Parathyroid adenoma (tissue), 2 donors: ENCODE measurements at regions not wholly inside any gene's neighbourhood (a gene's known extent, or its start where the extent isn't known, plus 50 kb on each side); places are given as distances from the start of the nearest gene placed in this dataset.

ENCODE experiments used
- H2AFZ ChIP-seq: fragments of 300-600 bp; sonication (generic); one replicate; pipeline ENCODE4 v1.7.0; 2017; ENCODE audit warnings: antibody characterized with exemption, mild to moderate bottlenecking
- H3K27ac ChIP-seq: fragments of 300-600 bp; sonication (generic); one replicate; pipeline ENCODE4 v1.7.0; 2017
- H3K27me3 ChIP-seq: fragments of 300-600 bp; sonication (generic); one replicate; pipeline ENCODE4 v1.7.0; 2017; ENCODE audit warnings: low read length; ENCODE audit not compliant: control insufficient read depth, insufficient read depth
- H3K36me3 ChIP-seq: fragments of 300-600 bp; sonication (generic); one replicate; pipeline ENCODE4 v1.7.0; 2017; ENCODE audit warnings: low read length; ENCODE audit not compliant: control insufficient read depth, insufficient read depth
- H3K4me1 ChIP-seq: fragments of 300-600 bp; sonication (generic); one replicate; pipeline ENCODE4 v1.7.0; 2017; ENCODE audit warnings: control low read depth
- H3K4me2 ChIP-seq: fragments of 300-600 bp; sonication (generic); one replicate; pipeline ENCODE4 v1.7.0; 2017; ENCODE audit warnings: low read length
- H3K4me3 ChIP-seq: fragments of 300-600 bp; sonication (generic); one replicate; pipeline ENCODE4 v1.7.0; 2017; ENCODE audit warnings: low read depth, low read length
- H3K79me2 ChIP-seq: fragments of 300-600 bp; sonication (generic); one replicate; pipeline ENCODE4 v1.7.0; 2017; ENCODE audit warnings: control low read depth
- H3K9ac ChIP-seq: fragments of 300-600 bp; sonication (generic); one replicate; pipeline ENCODE4 v1.7.0; 2017; ENCODE audit warnings: mild to moderate bottlenecking
- H3K9me3 ChIP-seq: fragments of 300-600 bp; sonication (generic); one replicate; pipeline ENCODE4 v1.7.0; 2017; ENCODE audit warnings: low read length; ENCODE audit not compliant: control insufficient read depth
- TF ChIP-seq, protein P1 (sequence below): fragments of 300-600 bp; sonication (generic); IDR thresholded peaks from one replicate; pipeline ENCODE4 v1.7.0; 2017; ENCODE audit warnings: antibody characterized with exemption, mild to moderate bottlenecking
- donor health status: primary hyperparathyroidism.

DNA sequence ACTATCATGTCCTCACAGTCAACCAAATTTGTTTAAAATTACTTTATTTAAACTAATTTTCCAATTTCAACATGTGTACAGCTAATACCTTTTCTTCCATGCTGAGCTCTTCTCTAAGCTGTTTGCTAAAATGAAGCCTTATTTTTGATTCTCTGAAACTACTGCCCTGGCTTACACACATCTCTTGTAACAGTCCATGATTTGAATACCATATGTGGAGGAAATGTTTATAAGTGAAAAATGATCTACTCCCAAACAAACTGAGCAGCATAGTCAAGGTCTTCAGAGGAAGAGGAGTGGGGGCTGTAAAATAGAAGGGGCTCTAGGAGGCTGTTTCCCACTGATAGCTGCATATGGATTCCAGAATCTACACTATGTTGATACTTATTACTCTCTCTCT, 188.7 kb downstream of the ANKRD50 start:
- no peak overlapping the region for H2AFZ ChIP-seq
- no peaks in the 10 kb centered on the region for H3K4me1 ChIP-seq
- no peaks in the 10 kb centered on the region for H3K79me2 ChIP-seq
- H3K27ac ChIP-seq: no peak overlapping the region
- H3K36me3 ChIP-seq: no peaks in the 10 kb centered on the region
- H3K4me3 ChIP-seq: no peak overlapping the region
- TF ChIP-seq, protein P1, sequence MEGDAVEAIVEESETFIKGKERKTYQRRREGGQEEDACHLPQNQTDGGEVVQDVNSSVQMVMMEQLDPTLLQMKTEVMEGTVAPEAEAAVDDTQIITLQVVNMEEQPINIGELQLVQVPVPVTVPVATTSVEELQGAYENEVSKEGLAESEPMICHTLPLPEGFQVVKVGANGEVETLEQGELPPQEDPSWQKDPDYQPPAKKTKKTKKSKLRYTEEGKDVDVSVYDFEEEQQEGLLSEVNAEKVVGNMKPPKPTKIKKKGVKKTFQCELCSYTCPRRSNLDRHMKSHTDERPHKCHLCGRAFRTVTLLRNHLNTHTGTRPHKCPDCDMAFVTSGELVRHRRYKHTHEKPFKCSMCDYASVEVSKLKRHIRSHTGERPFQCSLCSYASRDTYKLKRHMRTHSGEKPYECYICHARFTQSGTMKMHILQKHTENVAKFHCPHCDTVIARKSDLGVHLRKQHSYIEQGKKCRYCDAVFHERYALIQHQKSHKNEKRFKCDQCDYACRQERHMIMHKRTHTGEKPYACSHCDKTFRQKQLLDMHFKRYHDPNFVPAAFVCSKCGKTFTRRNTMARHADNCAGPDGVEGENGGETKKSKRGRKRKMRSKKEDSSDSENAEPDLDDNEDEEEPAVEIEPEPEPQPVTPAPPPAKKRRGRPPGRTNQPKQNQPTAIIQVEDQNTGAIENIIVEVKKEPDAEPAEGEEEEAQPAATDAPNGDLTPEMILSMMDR: no peak
- no peak overlapping the region for H3K4me2 ChIP-seq
- no peaks in the 10 kb centered on the region for H3K9me3 ChIP-seq
- no peaks in the 10 kb centered on the region for H3K27me3 ChIP-seq
- H3K9ac ChIP-seq: no peak overlapping the region

GRCh38 chr4:124525524-124525923, 187.0 kb downstream of the ANKRD50 start:
- H3K4me1 ChIP-seq: no peaks in the 10 kb centered on the region
- no peak overlapping the region for H3K4me2 ChIP-seq
- H3K36me3 ChIP-seq: no peaks in the 10 kb centered on the region
- H2AFZ ChIP-seq: no peak overlapping the region
- H3K9ac ChIP-seq: no peak overlapping the region
- no peak overlapping the region for H3K4me3 ChIP-seq
- no peaks in the 10 kb centered on the region for H3K9me3 ChIP-seq
- TF ChIP-seq, protein P1: no peak
- H3K27me3 ChIP-seq: no peaks in the 10 kb centered on the region
- H3K79me2 ChIP-seq: no peaks in the 10 kb centered on the region
- no peak overlapping the region for H3K27ac ChIP-seq

DNA sequence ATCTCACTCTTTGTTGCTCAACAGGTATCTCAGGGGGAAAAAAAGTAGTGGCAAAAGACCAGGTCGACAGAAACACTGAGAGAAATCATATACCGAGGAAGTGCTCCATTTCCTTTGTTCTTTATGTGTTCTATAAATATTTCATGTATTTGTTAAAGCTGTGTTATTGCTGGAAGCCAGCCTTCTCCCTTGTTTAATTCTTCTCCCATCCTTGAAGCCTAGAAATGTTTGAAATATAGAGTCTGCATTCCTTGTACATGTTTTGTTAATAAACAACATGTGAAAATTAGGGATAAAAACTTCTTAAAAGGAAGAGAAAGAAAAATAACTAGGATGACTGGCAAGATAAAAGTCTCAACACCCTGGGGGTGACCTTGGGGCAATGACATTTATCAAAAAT, 186.2 kb downstream of the ANKRD50 start:
- H3K27me3 ChIP-seq: no peaks in the 10 kb centered on the region
- H3K27ac ChIP-seq: no peak overlapping the region

GRCh38 chr4:124526769-124527168, 185.8 kb downstream of the ANKRD50 start:
- TF ChIP-seq, protein P1: no peak
- H3K9me3 ChIP-seq: no peaks in the 10 kb centered on the region
- H3K4me2 ChIP-seq: no peak overlapping the region
- H3K27ac ChIP-seq: no peak overlapping the region
- no peak overlapping the region for H3K9ac ChIP-seq
- H3K27me3 ChIP-seq: no peaks in the 10 kb centered on the region
- H3K36me3 ChIP-seq: no peaks in the 10 kb centered on the region
- no peaks in the 10 kb centered on the region for H3K79me2 ChIP-seq
- no peaks in the 10 kb centered on the region for H3K4me1 ChIP-seq
- H2AFZ ChIP-seq: no peak overlapping the region
- H3K4me3 ChIP-seq: no peak overlapping the region

More for the DNA sequence above, 186.2 kb downstream of the ANKRD50 start:
- TF ChIP-seq, protein P1: no peak
- Histone ChIP-seq H3K9me3 (no peaks in the 10 kb centered on the region), H3K4me3 (no peak overlapping the region), H3K4me1 (no peaks in the 10 kb centered on the region), H3K4me2 (no peak overlapping the region), H3K36me3 (no peaks in the 10 kb centered on the region), H3K9ac (no peak overlapping the region), H3K79me2 (no peaks in the 10 kb centered on the region), H2AFZ (no peak overlapping the region)

DNA sequence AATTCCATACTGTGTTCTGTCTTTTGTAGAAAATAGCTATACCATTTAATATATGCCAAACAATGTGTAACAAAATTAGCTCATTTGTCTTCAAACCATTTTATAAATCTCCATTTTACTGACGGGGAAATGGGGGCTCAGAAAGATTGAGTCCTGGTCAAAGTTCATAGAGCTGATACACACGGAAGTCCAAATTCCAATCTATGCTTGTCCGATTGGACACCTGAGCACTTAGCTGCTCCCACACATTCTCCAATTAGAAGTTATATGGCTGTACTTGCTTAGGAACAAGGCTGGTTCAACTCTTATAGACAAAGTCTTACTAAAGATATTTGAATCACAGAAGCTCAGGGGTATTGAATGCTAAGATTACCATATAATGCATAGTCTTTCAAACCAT, 185.2 kb downstream of the ANKRD50 start:
- Histone ChIP-seq H2AFZ (no peak overlapping the region), H3K36me3 (no peaks in the 10 kb centered on the region), H3K79me2 (no peaks in the 10 kb centered on the region)

More for the DNA sequence above, 185.2 kb downstream of the ANKRD50 start:
- no peak overlapping the region for H3K9ac ChIP-seq
- TF ChIP-seq, protein P1: no peak
- no peaks in the 10 kb centered on the region for H3K4me1 ChIP-seq
- H3K27ac ChIP-seq: no peak overlapping the region
- no peak overlapping the region for H3K4me2 ChIP-seq
- H3K4me3 ChIP-seq: no peak overlapping the region
- no peaks in the 10 kb centered on the region for H3K9me3 ChIP-seq
- H3K27me3 ChIP-seq: no peaks in the 10 kb centered on the region
